H54 (cell line): ENCODE measurements at regions not wholly inside any gene's neighbourhood (a gene's known extent, or its start where the extent isn't known, plus 50 kb on each side); places are given as distances from the start of the nearest gene placed in this dataset.
A peak's percentile ranks its signal among the peaks of the same experiment; 100 is the strongest.
"Not testable (repeated sequence)": the region's sequence is repeated elsewhere in the genome, so short reads cannot be mapped to it uniquely, and the experiment has no call there.

Source experiments
- DNase-seq: peaks from one replicate; pipeline ENCODE4 v3.0.0; 2011; ENCODE audit warnings: low spot score, mixed read lengths; ENCODE audit not compliant: insufficient read length
- FAIRE-seq: peaks from 3 replicates; lab custom pipeline; 2011; peaks lifted over from hg19 to GRCh38; lab: Jason Lieb, UNC
- POLR2A ChIP-seq: IDR thresholded peaks from 2 replicates; pipeline ENCODE4 v1.6.1; 2011; ENCODE audit warnings: low read depth, mild to moderate bottlenecking, low read length

- TF ChIP-seq POLR2A: no peak
- FAIRE-seq (no peak), DNase-seq (no peak)
These were observed 83.8 kb upstream of the RASA1 start for GRCh38 chr5:87183896-87184295.

GRCh38 chr5:87184605-87185004 is 83.1 kb upstream of the RASA1 start:
- no peak for TF ChIP-seq POLR2A
- FAIRE-seq (no peak), DNase-seq (no peak)

- DNase-seq (no peak), FAIRE-seq (peak; percentile 11)
These were observed 81.8 kb upstream of the RASA1 start for GRCh38 chr5:87185838-87186237.

GRCh38 chr5:87188391-87188790 is 79.3 kb upstream of the RASA1 start:
- no peak for FAIRE-seq
- no peak for TF ChIP-seq POLR2A
- DNase-seq: no peak

More at GRCh38 chr5:87185838-87186237, 81.8 kb upstream of the RASA1 start:
- TF ChIP-seq POLR2A: no peak

- no peak for DNase-seq
- TF ChIP-seq POLR2A: no peak
These were observed 77.6 kb upstream of the RASA1 start for GRCh38 chr5:87190041-87190440.

GRCh38 chr5:87190687-87191086 is 77.0 kb upstream of the RASA1 start:
- DNase-seq: no peak
- FAIRE-seq: no peak
- no peak for TF ChIP-seq POLR2A

More at GRCh38 chr5:87190041-87190440, 77.6 kb upstream of the RASA1 start:
- no peak for FAIRE-seq

- DNase-seq (no peak), FAIRE-seq (no peak)
- TF ChIP-seq POLR2A: no peak
These were observed 76.0 kb upstream of the RASA1 start for GRCh38 chr5:87191645-87192044.

GRCh38 chr5:87195104-87195591 is 72.5 kb upstream of the RASA1 start:
- TF ChIP-seq POLR2A: no peak
- no peak for DNase-seq
- no peak for FAIRE-seq

GRCh38 chr5:87195616-87196015 is 72.1 kb upstream of the RASA1 start:
- no peak for TF ChIP-seq POLR2A
- DNase-seq (no peak), FAIRE-seq (no peak)

- DNase-seq (no peak), FAIRE-seq (no peak)
- TF ChIP-seq POLR2A: no peak
These were observed 69.7 kb upstream of the RASA1 start for GRCh38 chr5:87198010-87198409.

GRCh38 chr5:87199246-87199645 is 68.4 kb upstream of the RASA1 start:
- not testable (repeated sequence) for DNase-seq, FAIRE-seq

- not testable (repeated sequence) for FAIRE-seq, DNase-seq
These were observed 68.0 kb upstream of the RASA1 start for GRCh38 chr5:87199704-87200103.

- no peak for TF ChIP-seq POLR2A
- FAIRE-seq: no peak
- no peak for DNase-seq
These were observed 57.6 kb upstream of the RASA1 start for GRCh38 chr5:87210076-87210475.

- FAIRE-seq (no peak), DNase-seq (no peak)
- TF ChIP-seq POLR2A: no peak
These were observed 56.9 kb upstream of the RASA1 start for GRCh38 chr5:87210743-87211142.

GRCh38 chr5:87211676-87212075 is 56.0 kb upstream of the RASA1 start:
- FAIRE-seq: no peak
- DNase-seq: no peak
- no peak for TF ChIP-seq POLR2A

- not testable (repeated sequence) for FAIRE-seq
These were observed 55.5 kb upstream of the RASA1 start for GRCh38 chr5:87212183-87212582.

GRCh38 chr5:87217480-87217879 is 50.2 kb upstream of the RASA1 start:
- not testable (repeated sequence) for DNase-seq, FAIRE-seq

More at GRCh38 chr5:87212183-87212582, 55.5 kb upstream of the RASA1 start:
- not testable (repeated sequence) for DNase-seq
